HepG2 (cell line): ENCODE measurements at regions not wholly inside any gene's neighbourhood (a gene's known extent, or its start where the extent isn't known, plus 50 kb on each side); places are given as distances from the start of the nearest gene placed in this dataset.

Source experiments
- ATAC-seq: fragments of 200-7000 bp; cut with Tn5 transposase; 3 replicates; pipeline ENCODE4 v1.9.1; 2020; ENCODE audit warnings: mild to moderate bottlenecking, moderate library complexity
- BruUV-seq: library from RNA; stranded (reverse); fragments of 400-500 nt; replicated peaks from 2 replicates; lab custom pipeline; 2021; lab: Mats Ljungman, UMichigan
- CTCF ChIA-PET: fragments of 300-600 bp; formaldehyde crosslinking; extraction: SDS; loops from one replicate; lab custom pipeline; 2021; ENCODE audit warnings: low total read pairs, inconsistent platforms, low intra/inter-chr PET ratio; lab: Yijun Ruan, JAX
- POLR2A ChIA-PET: fragments of 350-600 bp; sonication (Branson Sonifier 250); formaldehyde crosslinking; loops from one replicate; lab custom pipeline; 2020; ENCODE audit warnings: antibody characterized with exemption, inconsistent platforms; lab: Yijun Ruan, JAX
- DNase-seq: peaks from one replicate; pipeline ENCODE4 v3.0.0-alpha.2; 2015; ENCODE audit warnings: low spot score
- FAIRE-seq: peaks from 3 replicates; lab custom pipeline; 2011; peaks lifted over from hg19 to GRCh38; lab: Jason Lieb, UNC
- H2AFZ ChIP-seq: one replicate; pipeline ENCODE4 v1.6.1; 2011; ENCODE audit warnings: low read length, inconsistent platforms
- H3K27ac ChIP-seq: fragments of 300-600 bp; 3 replicates; pipeline ENCODE4 v1.8.0; 2011; ENCODE audit warnings: mixed run types, mild to moderate bottlenecking, mixed read lengths, low read length, inconsistent platforms; ENCODE audit not compliant: insufficient read depth; ENCODE audit errors: extremely low read length
- H3K27me3 ChIP-seq, 2 experiments: fragments of 200-600 bp in 1 of 2; 2 replicates in 1 of 2; 3 replicates in 1 of 2; pipeline versions ENCODE4 v1.6.0 to v1.8.0; 2011; ENCODE audit warnings: low read length in 2 of 2, mild to moderate bottlenecking in 2 of 2, moderate library complexity in 2 of 2, inconsistent platforms in 1 of 2; ENCODE audit not compliant: insufficient read depth in 2 of 2, control insufficient read depth in 1 of 2
- H3K36me3 ChIP-seq, 2 experiments: fragments of 200-600 bp in 1 of 2; replicated peaks in 1 of 2; 2 replicates in 1 of 2; 3 replicates in 1 of 2; pipeline versions ENCODE4 v1.5.1 to v1.8.0; 2011; ENCODE audit warnings: low read length in 2 of 2, inconsistent platforms in 1 of 2; ENCODE audit not compliant: insufficient read depth in 2 of 2, control insufficient read depth in 1 of 2
- H3K4me1 ChIP-seq: 2 replicates; pipeline ENCODE4 v1.5.1; 2012; ENCODE audit warnings: low read length, inconsistent platforms; ENCODE audit not compliant: insufficient read depth
- H3K4me2 ChIP-seq: 2 replicates; pipeline ENCODE4 v1.6.0; 2011; ENCODE audit warnings: low read depth, low read length, inconsistent platforms
- H3K4me3 ChIP-seq, 3 experiments: fragments of 200-600 bp in 1 of 3; sonication (generic), shearing (Covaris generic) in 1 of 3; replicated peaks in 1 of 3; 2 replicates each; pipeline ENCODE4 v1.5.1; 2011 to 2016; ENCODE audit warnings: low read length in 3 of 3, inconsistent platforms in 2 of 3, low read depth in 2 of 3, mild to moderate bottlenecking in 2 of 3, control low read depth in 1 of 3, mixed read lengths in 1 of 3; ENCODE audit not compliant: insufficient read depth in 1 of 3
- H3K79me2 ChIP-seq: one replicate; pipeline ENCODE4 v1.6.1; 2011; ENCODE audit warnings: low read length, inconsistent platforms; ENCODE audit not compliant: insufficient read depth
- H3K9ac ChIP-seq: 2 replicates; pipeline ENCODE4 v1.6.0; 2011; ENCODE audit warnings: mild to moderate bottlenecking, low read depth, low read length, inconsistent platforms; ENCODE audit not compliant: insufficient read depth
- H3K9me3 ChIP-seq: 2 replicates; pipeline ENCODE4 v1.5.1; 2012; ENCODE audit warnings: mild to moderate bottlenecking, low read length
- H4K20me1 ChIP-seq: 2 replicates; pipeline ENCODE4 v1.6.0; 2011; ENCODE audit warnings: inconsistent platforms, mild to moderate bottlenecking, low read length, moderate library complexity; ENCODE audit not compliant: insufficient read depth
- AGO1 ChIP-seq: fragments of 200-400 bp; formaldehyde crosslinking; IDR thresholded peaks from 2 replicates; pipeline ENCODE4 v1.6.1; 2017; ENCODE audit warnings: mild to moderate bottlenecking, low read depth, low read length, moderate library complexity; ENCODE audit not compliant: poor library complexity, severe bottlenecking
- ARHGAP35 ChIP-seq: sonication (generic); formaldehyde crosslinking; IDR thresholded peaks from 2 replicates; pipeline ENCODE4 v1.9.0; 2022; ENCODE audit warnings: mild to moderate bottlenecking, inconsistent platforms, moderate library complexity, missing genetic modification reagents, borderline replicate concordance
- DNMT1 ChIP-seq: sonication (generic); formaldehyde crosslinking; IDR thresholded peaks from 2 replicates; pipeline ENCODE4 v1.5.1; 2020; ENCODE audit warnings: mild to moderate bottlenecking, missing genetic modification reagents
- HBP1 ChIP-seq: IDR thresholded peaks from 2 replicates; pipeline ENCODE4 v1.6.1; 2016; ENCODE audit warnings: low read depth, control low read depth
- KDM2A ChIP-seq: sonication (generic); formaldehyde crosslinking; IDR thresholded peaks from 2 replicates; pipeline ENCODE4 v1.4.0; 2020; ENCODE audit warnings: low read depth, missing genetic modification reagents, borderline replicate concordance
- KDM5A ChIP-seq: fragments of 200-600 bp; sonication (generic); IDR thresholded peaks from 2 replicates; pipeline ENCODE4 v1.7.0; 2018; ENCODE audit warnings: antibody characterized with exemption, mild to moderate bottlenecking, low read length, borderline replicate concordance
- MAZ ChIP-seq, 2 experiments: sonication (generic) in 1 of 2; formaldehyde crosslinking in 1 of 2; IDR thresholded peaks; 2 replicates each; pipeline versions ENCODE4 v1.5.0 to v1.6.1; 2012 to 2020; ENCODE audit warnings: low read depth in 2 of 2, mild to moderate bottlenecking in 2 of 2, borderline replicate concordance in 1 of 2, improper control_type of control experiment in 1 of 2, low read length in 1 of 2, missing genetic modification reagents in 1 of 2, moderate library complexity in 1 of 2
- POLR2AphosphoS5 ChIP-seq: IDR thresholded peaks from 2 replicates; pipeline ENCODE4 v1.6.1; 2012; ENCODE audit warnings: low read depth, low read length
- PREB ChIP-seq: sonication (generic); formaldehyde crosslinking; IDR thresholded peaks from 2 replicates; pipeline ENCODE4 v1.4.0; 2020; ENCODE audit warnings: missing genetic modification reagents
- PRMT3 ChIP-seq: sonication (generic); formaldehyde crosslinking; IDR thresholded peaks from 2 replicates; pipeline ENCODE4 v1.8.1; 2022; ENCODE audit warnings: low read depth, mild to moderate bottlenecking, moderate library complexity, missing genetic modification reagents, borderline replicate concordance
- SETDB1 ChIP-seq: sonication (generic); formaldehyde crosslinking; IDR thresholded peaks from 2 replicates; pipeline ENCODE4 v1.5.1; 2020; ENCODE audit warnings: missing genetic modification reagents, mild to moderate bottlenecking, borderline replicate concordance
- SRSF4 ChIP-seq: fragments of 200-400 bp; formaldehyde crosslinking; IDR thresholded peaks from one replicate; pipeline ENCODE4 v1.6.1; 2018; ENCODE audit warnings: mild to moderate bottlenecking, low read depth, low read length, moderate library complexity; ENCODE audit not compliant: poor library complexity, severe bottlenecking
- STAT5B ChIP-seq: sonication (generic); formaldehyde crosslinking; IDR thresholded peaks from 2 replicates; pipeline ENCODE4 v1.4.0; 2020; ENCODE audit warnings: missing genetic modification reagents
- ZBTB21 ChIP-seq: sonication (generic); formaldehyde crosslinking; IDR thresholded peaks from 2 replicates; pipeline ENCODE4 v1.4.0; 2020; ENCODE audit warnings: missing genetic modification reagents
- ZNF225 ChIP-seq: sonication (generic); formaldehyde crosslinking; IDR thresholded peaks from 2 replicates; pipeline ENCODE4 v1.4.0; 2020; ENCODE audit warnings: mild to moderate bottlenecking, missing genetic modification reagents
- ZNF274 ChIP-seq: sonication (generic); formaldehyde crosslinking; IDR thresholded peaks from 2 replicates; pipeline ENCODE4 v1.5.1; 2020; ENCODE audit warnings: mild to moderate bottlenecking, missing genetic modification reagents
- ZNF296 ChIP-seq: sonication (generic); formaldehyde crosslinking; conservative IDR thresholded peaks from 2 replicates; pipeline ENCODE4 v1.5.0; 2020; ENCODE audit warnings: mild to moderate bottlenecking, missing genetic modification reagents
- ZNF331 ChIP-seq: sonication (generic); formaldehyde crosslinking; IDR thresholded peaks from 2 replicates; pipeline ENCODE4 v1.4.0; 2020; ENCODE audit warnings: missing genetic modification reagents
- ZNF558 ChIP-seq: sonication (generic); formaldehyde crosslinking; IDR thresholded peaks from 2 replicates; pipeline ENCODE4 v1.9.0; 2022; ENCODE audit warnings: mild to moderate bottlenecking, missing genetic modification reagents, borderline replicate concordance
- WGBS: methylation state at CpG from one replicate; pipeline ENCODE4 v1.1.6; 2017; ENCODE audit warnings: low lambda C conversion rate; 5-methylcytosine and 5-hydroxymethylcytosine counted together
- in situ Hi-C: cut with HindIII; loops from 2 replicates; pipeline ENCODE4 v1.10.0; 2017; ENCODE audit warnings: low pct_unique_long_range_greater_than_20kb; ENCODE audit not compliant: extremely low pct_ligation_motif_present
- intact Hi-C: fragments of 100-400 bp; cut with micrococcal nuclease; formaldehyde crosslinking; loops from one replicate; pipeline ENCODE4 v1.10.0; 2022; ENCODE audit not compliant: unreplicated experiment
- TF ChIP-seq, protein P1 (sequence below): sonication (generic); formaldehyde crosslinking; IDR thresholded peaks from 2 replicates; pipeline ENCODE4 v1.4.0; 2020; ENCODE audit warnings: low read depth, mild to moderate bottlenecking, missing genetic modification reagents

DNA sequence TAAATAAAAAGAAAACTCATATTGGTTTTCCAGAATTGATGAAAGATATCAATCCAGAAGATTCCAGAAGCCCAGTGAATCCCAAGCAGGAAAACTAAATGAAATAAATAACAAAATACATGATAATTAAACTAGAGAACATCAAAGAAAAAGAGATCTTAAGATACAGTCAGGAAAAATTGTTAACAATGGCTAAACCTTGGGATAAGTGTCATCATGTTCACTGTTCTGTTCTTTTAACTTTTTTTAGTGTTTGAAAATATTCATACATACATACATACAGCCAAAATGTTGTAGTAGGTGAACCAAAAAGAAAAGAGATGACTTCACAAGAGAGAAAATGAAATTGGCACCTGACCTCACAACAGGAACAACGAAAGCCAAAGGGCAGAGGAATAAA, 72.2 kb upstream of the MYCN start (continued):
- no peak for TF ChIP-seq ARHGAP35
- TF ChIP-seq ZNF274 (CRISPR knock-in tag): no peak
- no peak for TF ChIP-seq ZBTB21 (CRISPR knock-in tag)
- TF ChIP-seq HBP1 (CRISPR knock-in tag): no peak
- no peak for TF ChIP-seq MAZ (IDR thresholded peaks at IDR 0.05; ENCODE audit: borderline replicate concordance, low read depth, low read length)
- TF ChIP-seq MAZ (CRISPR knock-in tag; IDR thresholded peaks at IDR 0.05; ENCODE audit: low read depth): no peak
- TF ChIP-seq STAT5B (CRISPR knock-in tag): no peak
- no peak for TF ChIP-seq KDM2A (CRISPR knock-in tag)
- no peak for TF ChIP-seq DNMT1 (CRISPR knock-in tag)
- no peak for TF ChIP-seq PRMT3 (CRISPR knock-in tag)
- TF ChIP-seq ZNF558 (CRISPR knock-in tag): no peak

DNA sequence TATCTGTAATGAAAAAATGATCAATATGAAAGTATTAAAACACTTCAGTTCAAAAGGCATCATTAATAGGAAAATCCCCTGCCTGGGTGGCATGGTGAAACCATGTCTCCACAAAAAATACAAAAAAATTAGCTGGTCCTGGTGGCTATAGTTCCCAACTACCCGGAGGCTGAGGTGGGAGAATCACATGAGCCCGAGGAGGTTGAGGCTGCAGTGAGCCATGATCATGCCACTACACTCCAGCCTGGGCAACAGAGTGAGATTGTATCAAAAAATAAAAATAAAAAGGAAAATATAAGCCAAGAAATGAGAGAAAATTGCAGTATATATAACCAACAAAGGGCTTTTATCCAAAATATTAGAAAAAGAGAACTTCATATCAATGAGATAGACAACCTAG, 71.6 kb upstream of the MYCN start:
- Histone ChIP-seq H3K79me2 (no peaks in the 10 kb centered on the region), H3K4me1 (no peaks in the 10 kb centered on the region), H3K36me3 (no peaks in the 10 kb centered on the region), H3K4me2 (no peak overlapping the region), H3K27me3 (0 out of 5 replicates have a peak, but pooled peaks cover 0 to 3% of the 10 kb centered on the region in 2 experiments), H3K9me3 (no peaks in the 10 kb centered on the region), H3K27ac (no peak overlapping the region), H3K4me3 (no peak overlapping the region), H2AFZ (no peak overlapping the region), H4K20me1 (no peaks in the 10 kb centered on the region), H3K9ac (no peak overlapping the region)
- FAIRE-seq: no peak
- DNase-seq: no peak
- 20% methylated on average over 2 of the region's 2 CpGs for WGBS
- intact Hi-C loops (no loop called here), in situ Hi-C loops (no loop called here)
- ATAC-seq: no peak
- no TSS peak for BruUV-seq
- POLR2A ChIA-PET: no interaction called here
- CTCF ChIA-PET: no interaction called here
- TF ChIP-seq AGO1 (no peak), SRSF4 (no peak), KDM5A (no peak), ZNF296 (CRISPR knock-in tag) (no peak), ZNF225 (no peak), POLR2AphosphoS5 (no peak), ZNF331 (CRISPR knock-in tag) (no peak), PREB (CRISPR knock-in tag) (no peak), SETDB1 (CRISPR knock-in tag) (no peak)
- TF ChIP-seq, protein P1, sequence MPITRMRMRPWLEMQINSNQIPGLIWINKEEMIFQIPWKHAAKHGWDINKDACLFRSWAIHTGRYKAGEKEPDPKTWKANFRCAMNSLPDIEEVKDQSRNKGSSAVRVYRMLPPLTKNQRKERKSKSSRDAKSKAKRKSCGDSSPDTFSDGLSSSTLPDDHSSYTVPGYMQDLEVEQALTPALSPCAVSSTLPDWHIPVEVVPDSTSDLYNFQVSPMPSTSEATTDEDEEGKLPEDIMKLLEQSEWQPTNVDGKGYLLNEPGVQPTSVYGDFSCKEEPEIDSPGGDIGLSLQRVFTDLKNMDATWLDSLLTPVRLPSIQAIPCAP (CRISPR knock-in tag): no peak
